GM18870 (cell line): ENCODE measurements at regions not wholly inside any gene's neighbourhood (a gene's known extent, or its start where the extent isn't known, plus 50 kb on each side); places are given as distances from the start of the nearest gene placed in this dataset.
"Not testable (repeated sequence)": the region's sequence is repeated elsewhere in the genome, so short reads cannot be mapped to it uniquely, and the experiment has no call there.

Experiments
- ATAC-seq: cut with Tn5 transposase; IDR thresholded peaks from one replicate; pipeline ENCODE4 v1.9.1; 2021; ENCODE audit warnings: moderate library complexity; ENCODE audit not compliant: unreplicated experiment

DNA sequence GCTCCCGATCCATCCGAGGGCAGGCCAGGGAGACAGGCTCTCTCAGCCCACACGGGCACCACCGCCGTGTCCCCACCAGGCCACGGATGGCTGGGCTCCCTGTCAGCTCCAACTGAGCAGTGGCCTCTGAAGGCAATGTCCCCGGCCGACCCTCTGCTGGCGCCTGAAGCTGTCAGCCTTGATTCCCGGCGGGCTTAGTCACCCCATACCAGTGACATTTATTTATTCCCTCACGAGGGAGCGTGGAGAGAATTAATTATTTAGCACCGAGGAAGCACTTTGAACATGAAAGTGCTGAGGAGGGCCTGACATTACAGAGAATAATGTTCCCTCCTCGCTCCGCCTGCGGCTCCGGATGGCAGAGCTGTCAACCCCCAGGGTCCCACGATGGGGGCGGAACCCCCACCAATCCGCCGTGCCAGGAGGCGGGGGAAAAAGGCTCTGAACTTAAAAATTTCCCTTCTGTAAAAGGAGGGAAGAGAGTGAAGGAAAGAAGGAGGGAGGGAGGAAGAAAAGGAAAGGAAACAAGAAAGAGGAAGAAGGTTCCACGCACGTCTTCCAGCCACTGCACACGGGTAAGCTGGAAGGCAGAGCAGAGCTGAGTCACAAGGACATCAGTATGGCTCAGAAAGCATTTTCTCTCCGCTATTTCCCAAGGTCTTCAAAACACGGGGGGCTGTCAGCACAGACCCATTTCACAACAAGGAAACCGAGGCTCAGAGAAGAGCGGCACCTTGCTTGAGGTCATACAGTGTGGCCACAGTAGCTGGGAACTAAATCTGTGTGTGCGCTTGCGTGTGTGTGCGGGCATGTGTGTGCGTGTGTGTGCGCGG lies 108.7 kb upstream of the NCOR2 start:
- ATAC-seq, result no peak

DNA sequence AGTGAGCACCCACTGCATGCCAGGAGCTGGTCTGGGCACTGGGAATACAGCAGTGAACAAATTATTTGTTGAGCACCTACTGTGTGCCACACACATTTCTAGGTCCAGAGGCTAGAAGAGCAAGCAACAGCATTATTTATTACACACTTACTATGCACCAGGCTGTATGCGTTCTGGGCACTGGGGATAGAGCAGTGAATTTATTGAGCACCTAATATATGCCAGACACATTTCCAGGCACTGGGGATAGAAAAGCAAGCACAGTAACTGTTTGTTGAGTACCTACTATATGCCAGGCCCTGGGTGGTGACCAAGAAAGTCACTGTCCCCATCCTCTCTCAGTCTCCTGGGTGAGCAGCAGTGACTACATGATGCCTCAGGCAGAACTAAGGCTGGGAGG lies 107.5 kb upstream of the NCOR2 start:
- ATAC-seq, result no peak

DNA sequence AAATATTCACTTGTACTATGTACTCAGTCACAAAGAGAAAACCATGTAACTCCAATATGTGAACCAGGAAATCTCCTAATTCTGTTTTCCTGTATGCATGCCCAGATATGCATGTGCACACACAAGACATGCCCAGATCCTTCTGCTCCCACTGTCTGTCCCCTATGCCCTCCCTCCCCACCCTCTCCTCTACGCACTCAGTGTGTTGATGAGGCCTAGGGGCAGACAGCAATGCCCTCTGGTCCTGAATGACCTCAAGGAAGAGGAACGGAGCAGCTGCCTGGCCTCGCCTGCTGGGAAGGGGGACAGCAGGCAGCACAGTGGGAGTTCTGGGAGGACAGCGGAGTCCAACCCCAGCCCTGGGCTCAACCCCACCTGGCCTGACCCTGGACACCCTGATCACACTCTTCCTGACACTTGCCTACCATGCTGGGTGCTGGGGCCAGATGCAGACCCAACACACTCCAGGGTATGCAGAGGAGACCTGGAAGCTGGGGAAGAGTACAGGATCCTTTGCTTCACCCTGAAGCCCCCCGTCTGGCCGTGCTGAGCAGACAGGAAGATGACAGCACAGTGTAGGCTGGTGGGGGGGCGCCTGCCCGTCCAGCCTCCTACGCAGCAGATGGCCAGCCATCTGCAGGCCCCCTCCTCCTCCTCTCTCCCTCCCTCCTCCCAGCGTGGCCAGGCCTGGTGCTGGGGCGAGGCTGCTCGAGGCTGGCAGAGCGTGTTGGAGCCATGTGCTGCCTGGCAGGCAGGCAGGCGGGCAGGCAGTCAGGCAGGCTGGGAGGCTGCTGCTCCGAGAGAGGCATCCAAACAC lies 106.6 kb upstream of the NCOR2 start:
- no peak for ATAC-seq

DNA sequence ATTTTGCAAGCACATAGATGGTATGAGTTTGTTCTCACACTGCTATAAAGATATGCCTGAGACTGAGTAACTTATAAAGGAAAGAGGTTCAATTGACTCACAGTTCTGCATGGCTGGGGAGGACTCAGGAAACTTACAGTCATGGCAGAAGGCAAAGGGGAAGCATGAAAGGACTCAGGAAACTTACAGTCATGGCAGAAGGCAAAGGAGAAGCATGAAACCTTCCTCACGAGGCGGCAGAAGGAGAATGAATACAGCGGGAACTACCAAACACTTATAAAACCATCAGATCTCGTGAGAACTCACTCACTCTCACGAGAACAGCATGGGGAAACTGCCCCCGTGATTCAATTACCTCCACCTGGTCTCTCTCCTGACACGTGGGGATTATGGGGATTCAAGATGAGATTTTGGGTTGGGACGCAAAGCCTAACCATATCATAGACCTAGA lies 101.9 kb upstream of the NCOR2 start:
- ATAC-seq, result not testable (repeated sequence)

DNA sequence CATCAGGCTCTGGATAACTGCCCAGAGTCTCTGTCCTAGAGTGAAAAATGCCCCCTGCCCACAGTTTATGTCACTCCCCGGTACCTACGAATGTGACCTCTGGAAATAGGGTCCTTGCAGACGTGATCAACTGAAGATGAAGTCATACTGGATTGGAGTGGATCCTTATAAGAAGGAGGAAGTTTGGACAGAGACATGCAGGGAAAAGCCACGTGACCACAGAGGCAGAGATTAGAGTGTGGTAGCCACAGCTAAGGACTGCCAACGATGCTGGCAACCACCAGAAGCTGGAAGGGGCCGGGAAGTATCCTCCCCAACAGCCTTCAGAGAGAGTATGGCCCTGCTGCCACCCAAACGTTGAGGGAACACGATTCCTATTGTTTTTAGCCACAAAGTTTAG lies 101.2 kb upstream of the NCOR2 start:
- ATAC-seq, result no peak

DNA sequence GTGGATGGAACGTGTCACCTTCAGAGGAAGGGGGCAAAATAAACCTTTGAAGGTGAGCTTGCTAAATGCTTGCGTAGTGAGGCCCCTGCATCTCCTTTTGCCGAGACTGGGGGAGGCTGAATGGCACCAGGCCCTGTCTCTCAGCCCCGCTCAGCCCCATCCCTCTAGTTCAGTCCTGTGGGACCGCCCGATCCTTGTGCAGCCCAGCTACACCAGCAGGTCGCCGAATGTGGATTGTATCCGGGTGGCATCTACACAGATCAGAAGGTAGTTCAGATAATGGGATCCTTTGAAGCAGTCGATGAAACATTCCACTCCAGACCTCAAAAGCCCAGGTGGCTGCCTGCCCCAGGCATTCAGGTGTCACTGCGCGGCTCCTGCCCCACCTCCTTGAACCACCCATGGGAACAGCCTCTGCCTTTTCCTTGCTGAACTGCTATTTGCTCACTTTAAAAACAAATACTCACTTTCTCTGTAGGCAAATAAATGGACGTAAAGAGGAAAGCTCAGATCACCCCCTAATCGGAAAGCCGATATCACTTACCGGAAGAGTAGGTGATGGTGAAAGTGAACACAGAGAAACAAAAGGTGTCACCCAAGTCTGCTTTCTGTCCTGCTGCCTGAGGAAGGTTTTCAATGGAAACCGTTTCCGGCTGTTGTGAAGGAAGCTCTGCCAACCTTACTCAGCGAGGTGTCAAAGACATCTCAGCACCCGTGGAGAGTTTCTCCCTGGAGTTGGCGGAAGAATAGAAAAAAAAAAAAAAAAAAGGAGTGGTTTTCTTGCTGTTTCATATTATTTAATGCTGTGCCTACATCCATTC lies 100.3 kb upstream of the NCOR2 start:
- ATAC-seq, result no peak

DNA sequence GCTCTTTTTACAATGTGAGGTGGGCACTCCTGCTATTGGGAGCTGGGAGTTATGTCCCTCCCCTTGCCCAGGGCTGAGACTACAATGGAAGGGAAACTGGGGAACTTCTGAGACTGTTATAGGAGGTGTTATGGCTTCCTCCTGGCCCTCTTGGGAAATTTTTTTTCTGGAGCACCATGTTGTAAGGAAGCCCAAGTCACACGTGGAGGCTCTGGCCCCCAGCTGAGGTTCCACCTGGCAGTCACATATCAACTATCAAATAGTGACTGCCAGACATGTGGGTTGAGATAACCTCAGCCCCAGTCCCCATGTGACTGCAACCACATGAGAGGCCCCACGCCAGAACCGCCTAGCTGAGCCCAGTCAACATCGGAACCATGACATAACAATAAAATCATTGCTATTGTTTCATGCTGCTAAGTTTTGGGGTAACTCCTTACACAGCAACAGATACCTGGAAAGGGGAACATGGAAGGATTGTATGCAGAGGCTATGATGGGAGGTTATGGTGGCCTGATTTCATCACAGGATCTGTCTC lies 99.4 kb upstream of the NCOR2 start:
- no peak for ATAC-seq

DNA sequence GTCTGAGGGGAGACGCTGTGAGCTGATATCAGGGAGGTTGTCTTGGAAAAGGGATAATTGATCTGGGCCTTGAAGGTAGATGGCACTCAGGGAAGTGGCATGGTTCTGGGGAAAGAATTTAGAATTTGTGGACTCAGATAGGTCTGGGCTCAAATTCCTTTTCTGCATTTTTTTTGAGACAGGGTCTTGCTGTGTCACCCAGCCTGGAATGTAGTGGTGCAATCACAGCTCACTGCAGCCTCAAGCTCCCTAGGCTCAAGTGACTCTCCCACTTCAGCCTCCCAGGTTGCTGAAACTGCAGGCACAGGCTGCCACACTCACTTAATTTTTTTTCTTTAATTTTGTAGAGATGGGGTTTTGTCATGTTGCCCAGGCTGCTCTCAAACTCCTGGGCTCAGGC lies 98.1 kb upstream of the NCOR2 start:
- ATAC-seq, result no peak

DNA sequence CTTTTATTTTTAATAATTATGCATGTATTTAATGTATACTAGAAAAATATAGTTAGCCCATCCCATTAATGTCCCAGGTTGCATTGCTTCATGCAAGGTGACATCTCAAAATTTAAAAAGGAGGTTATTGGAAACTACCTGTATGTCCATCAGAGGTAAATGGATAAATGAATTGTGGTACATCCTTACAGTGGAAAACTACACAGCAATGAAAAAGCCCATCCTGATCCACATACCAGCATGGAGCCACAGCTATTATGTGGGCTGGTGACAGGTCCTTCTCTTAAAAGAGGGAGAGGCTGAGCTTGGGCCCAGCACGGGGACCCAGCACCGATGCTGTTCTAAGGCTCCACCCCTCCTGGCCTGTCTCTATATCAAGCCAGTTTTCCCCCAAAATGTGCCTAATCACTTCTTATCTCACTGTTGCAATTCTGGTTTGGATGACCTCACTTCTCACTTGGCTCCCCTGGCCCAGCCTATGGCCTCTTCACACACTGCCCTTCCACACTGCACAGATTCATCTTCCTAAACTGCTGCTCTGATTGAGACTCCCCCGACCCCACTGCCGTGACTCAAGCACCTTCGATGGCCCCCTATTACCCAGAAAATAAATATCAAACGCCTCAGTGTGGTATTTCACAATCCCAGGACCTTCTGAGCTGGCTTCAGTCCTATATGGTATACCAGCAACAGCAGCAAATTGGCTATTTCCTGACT lies 97.1 kb upstream of the NCOR2 start:
- no peak for ATAC-seq

DNA sequence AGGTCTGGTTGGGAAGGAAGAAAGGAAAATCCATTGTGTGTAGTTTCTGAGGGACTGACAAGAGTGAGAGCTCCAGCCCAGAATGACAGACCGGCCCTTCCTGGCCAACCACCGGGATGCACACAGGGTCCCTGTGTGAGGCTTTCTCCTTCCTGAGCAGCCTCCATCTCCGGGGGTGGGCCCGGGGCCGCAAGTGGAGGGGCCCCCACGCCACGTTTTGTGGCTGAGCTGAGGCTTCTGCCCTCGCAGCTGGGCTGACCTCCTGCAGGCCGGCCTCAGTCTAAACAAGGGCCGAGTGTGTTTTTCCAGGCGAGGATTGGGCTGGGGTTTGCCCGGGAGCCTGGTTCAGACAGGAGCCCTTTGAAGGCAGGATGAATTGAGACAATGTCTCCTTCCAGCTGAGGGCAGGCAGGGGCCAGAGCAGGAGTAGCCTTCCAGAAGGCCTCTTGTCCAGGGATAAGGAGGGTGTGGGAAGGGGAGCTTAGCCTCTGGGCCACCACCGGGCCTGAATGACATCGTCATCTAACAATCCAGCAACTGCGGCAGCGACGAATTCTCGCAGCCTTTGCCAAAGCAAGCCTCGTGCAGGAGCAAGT lies 96.5 kb upstream of the NCOR2 start:
- ATAC-seq, result no peak

DNA sequence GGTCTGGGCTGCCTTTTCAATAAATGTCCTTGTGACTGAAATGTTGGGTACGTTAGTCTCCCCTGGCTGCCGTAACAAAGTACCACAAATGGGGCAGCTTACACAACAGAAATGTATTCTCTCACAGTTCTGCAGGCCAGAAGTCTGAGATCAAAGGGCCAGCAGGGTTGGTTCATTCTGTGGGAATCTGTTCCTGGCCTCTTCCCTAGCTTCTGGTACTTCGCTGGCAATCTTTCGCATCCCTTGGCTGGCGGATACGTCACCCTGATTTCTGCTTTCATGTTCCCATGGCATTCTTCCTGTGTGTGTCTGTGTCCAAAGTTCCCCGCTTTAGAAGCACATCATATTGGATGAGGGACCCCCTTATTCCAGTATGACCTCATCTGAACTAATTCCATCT lies 95.8 kb upstream of the NCOR2 start:
- no peak for ATAC-seq

DNA sequence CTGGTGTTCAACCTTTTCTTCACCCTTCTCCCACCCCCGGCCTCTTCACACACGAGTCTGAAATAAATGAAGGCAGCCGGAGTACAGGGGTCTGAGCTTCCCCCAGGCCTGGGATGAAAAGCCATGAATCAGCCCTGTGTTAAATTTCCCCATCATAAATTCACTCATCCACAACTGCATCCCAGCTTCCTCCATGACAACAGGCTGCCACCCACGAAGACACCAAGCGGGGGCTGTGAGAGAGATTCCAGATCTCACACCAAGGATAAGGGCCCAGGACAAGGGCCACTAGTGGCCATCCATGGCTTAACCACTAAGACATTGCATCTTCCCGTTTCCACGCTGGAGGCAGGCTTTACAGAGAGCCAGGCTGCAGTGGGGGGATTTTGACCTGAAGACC lies 93.9 kb upstream of the NCOR2 start:
- no peak for ATAC-seq

DNA sequence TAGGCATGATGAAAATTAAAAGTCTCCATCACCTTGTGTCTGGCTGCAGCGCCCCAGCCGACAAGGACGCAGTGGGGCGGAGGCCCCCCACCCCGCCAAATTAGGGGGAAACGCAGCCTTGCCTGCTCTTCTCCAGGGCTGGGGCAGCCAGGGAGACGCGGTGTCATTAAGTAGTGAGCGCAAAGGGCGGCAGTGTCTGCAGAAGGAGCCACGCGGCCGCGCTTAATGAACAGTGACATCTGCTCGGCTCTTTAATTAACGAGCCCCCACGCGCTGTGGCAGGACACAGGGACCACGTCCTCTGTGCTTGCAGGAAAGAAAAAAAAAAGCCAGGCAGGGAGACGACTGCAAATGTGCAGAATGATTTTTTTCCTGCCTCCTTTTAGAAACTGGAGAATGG lies 93.4 kb upstream of the NCOR2 start:
- no peak for ATAC-seq

DNA sequence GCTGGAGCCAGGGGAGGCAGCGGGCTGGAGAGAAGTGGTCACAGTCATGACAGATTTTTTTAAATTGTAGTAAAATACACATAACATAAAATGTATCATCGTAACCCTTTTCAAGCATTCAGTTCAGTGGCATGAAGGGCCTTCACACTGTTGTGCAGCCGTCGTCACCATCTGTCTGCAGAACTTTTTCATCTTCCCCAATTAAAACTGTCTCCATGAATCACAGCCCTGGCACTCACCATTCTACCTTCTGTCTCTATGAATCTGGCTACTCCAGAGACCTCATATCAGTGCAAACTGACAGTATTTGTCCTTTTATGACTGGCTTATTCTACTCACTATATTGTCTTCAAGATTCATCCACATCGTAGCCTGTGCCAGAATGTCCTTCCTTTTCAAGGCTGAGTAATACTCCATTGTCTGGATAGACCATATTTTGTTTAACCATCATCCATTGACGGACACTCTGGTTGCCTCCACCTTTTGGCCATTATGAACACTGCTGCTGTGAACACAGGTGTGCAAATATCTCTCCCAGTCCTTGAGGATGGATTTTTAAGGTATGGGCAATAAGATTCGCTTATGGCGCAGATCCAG lies 91.5 kb upstream of the NCOR2 start:
- no peak for ATAC-seq

DNA sequence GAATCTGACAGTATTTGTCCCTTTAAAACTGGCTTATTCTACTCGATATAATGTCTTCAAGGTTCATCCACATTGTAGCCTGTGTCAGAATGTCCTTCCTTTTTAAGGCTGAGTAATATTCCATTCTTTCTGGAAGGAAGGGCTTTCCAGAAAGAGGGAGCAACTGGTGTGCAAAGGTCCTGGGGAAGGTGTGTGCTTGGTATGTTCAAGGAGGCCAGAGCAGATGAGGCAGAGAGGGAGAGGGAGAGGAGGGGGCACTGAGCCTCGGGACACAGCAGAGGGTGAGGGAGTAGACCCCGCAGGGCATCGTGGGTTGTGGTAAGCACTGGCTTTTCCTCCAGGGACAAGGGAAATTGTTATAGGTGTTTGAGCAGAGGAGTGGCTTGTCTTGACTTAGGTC lies 90.9 kb upstream of the NCOR2 start:
- no peak for ATAC-seq

DNA sequence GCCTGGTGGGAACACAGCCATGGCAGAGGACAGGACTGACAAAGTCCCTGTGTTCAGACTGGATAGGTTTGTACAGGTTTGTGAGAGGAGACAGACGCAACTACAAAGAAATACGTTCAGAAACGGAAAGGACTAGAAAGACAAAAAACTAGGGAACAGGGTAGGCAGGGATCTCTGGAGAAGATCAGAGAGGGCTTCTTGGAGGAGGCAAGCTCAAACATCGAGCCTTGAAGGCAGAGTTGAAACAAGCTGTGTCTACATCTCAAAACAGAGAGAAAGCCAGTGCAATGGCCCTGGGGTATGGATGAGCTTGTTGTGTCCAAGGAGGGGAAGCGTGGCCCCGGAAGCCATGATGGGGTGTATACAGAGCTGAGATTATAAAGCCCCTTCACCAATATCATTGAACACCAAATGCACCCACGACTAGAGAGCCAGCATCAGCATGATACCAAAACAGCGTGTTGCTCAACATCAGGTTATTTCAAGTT lies 89.6 kb upstream of the NCOR2 start:
- ATAC-seq, result no peak

DNA sequence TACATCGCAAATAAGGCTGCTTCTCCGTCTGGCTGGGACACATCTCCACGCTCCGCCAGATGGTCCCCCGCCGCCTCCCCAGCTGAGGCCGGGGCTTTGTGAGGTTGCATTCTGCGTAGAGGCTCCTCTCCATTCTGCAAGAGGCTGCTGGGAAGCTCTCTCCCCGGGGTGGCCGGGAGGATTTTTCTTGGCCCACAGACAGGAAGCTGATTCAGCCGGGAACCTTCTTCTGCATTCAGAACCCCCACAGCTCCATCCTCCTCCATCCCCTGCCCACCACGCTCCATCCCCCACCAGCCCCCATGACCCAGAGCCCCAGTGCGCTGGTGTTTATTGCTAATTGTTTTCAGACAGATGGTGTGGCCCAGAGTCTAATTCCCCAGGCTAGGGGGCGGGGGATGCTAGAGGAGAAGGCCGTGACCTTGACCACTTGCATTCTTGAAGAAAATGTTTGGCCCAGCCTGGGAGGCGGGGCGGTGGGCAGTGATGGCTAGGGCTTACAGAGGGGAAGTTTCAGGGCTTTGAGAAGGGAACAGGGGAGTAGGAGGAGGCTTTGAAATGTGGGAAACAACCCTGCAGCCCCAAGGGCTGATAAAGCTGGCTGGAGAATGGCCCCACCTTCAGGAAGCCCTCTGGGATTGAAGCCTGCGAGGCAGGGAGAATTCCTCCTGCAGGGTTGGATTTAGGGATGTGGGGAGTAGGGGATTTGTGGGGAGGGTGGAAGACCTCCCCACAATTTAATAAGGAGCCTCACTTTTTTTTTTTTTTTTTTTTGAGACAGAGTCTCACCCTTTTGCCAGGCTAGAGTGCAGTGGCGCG lies 88.5 kb upstream of the NCOR2 start:
- ATAC-seq, result no peak

DNA sequence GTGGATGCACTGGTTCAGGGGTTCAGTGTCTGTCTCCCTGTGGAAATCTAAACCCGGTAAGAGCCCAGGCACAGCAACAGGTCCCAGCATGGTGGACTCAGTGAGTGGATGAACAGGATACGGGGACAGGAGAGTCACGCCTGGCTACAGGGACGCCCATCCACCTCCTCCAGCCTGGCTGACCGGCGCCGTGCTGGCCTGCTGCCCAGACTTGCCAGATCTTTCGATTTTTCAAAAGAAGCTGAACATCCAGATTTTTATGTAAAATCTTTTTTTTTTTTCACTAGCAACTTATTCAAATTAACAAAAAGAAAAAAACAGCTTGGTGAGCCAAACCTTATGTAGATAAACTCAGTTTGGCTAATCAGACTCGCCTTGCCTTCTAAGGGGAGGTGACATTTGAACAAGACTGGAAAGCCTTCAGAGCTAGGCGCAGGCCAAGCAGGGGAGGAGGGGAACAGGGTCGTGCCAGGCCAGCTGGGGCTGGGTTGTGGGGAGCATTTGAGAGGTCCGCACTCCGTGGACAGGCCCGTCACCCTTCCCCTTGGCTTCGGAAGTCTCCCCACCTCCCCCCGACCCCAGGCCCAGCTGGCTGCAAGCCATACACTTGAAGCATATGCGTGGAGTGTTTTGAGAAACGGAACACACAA lies 87.8 kb upstream of the NCOR2 start:
- no peak for ATAC-seq
